ENCODE measurements at regions not wholly inside any gene's neighbourhood (a gene's known extent, or its start where the extent isn't known, plus 50 kb on each side); places are given as distances from the start of the nearest gene placed in this dataset.
"Not testable (repeated sequence)": the region's sequence is repeated elsewhere in the genome, so short reads cannot be mapped to it uniquely, and the experiment has no call there.

GRCh38 chr14:41476526-41476925, 130.2 kb upstream of the LRFN5 start:
- H3K4me3 Mint-ChIP-seq: no peak overlapping the region
- H3K4me1 Mint-ChIP-seq: no peaks in the 10 kb centered on the region
- no peaks in the 10 kb centered on the region for H3K27me3 Mint-ChIP-seq
- no peak for ATAC-seq
- H3K9me3 Mint-ChIP-seq (ENCODE audit: low read depth): no peaks in the 10 kb centered on the region
- DNase-seq: no peak
- CTCF ChIA-PET: no interaction called here
- H3K27ac Mint-ChIP-seq: no peak overlapping the region
- no peaks in the 10 kb centered on the region for H3K36me3 Mint-ChIP-seq

- H3K27me3 Mint-ChIP-seq: no peaks in the 10 kb centered on the region
- no peaks in the 10 kb centered on the region for H3K9me3 Mint-ChIP-seq (ENCODE audit: low read depth)
- no peak overlapping the region for H3K27ac Mint-ChIP-seq
- H3K4me1 Mint-ChIP-seq: no peaks in the 10 kb centered on the region
- ATAC-seq (no peak), DNase-seq (no peak)
- no peak overlapping the region for H3K4me3 Mint-ChIP-seq
- no peaks in the 10 kb centered on the region for H3K36me3 Mint-ChIP-seq
- CTCF ChIA-PET: no interaction called here
Measured at GRCh38 chr14:41461380-41461779, 145.3 kb upstream of the LRFN5 start.

GRCh38 chr14:41457393-41457792, 149.3 kb upstream of the LRFN5 start:
- no peak overlapping the region for H3K27ac Mint-ChIP-seq
- DNase-seq (no peak), ATAC-seq (no peak)
- no peak overlapping the region for H3K4me3 Mint-ChIP-seq
- H3K36me3 Mint-ChIP-seq: no peaks in the 10 kb centered on the region
- CTCF ChIA-PET: no interaction called here
- no peaks in the 10 kb centered on the region for H3K27me3 Mint-ChIP-seq
- no peaks in the 10 kb centered on the region for H3K9me3 Mint-ChIP-seq (ENCODE audit: low read depth)
- H3K4me1 Mint-ChIP-seq: no peaks in the 10 kb centered on the region

- Mint-ChIP-seq H3K27ac (no peak overlapping the region), H3K27me3 (no peaks in the 10 kb centered on the region), H3K4me3 (no peak overlapping the region), H3K4me1 (no peaks in the 10 kb centered on the region), H3K9me3 (ENCODE audit: low read depth) (no peaks in the 10 kb centered on the region), H3K36me3 (no peaks in the 10 kb centered on the region)
- ATAC-seq: no peak
- CTCF ChIA-PET: no interaction called here
- DNase-seq: no peak
Measured at GRCh38 chr14:41449066-41449465, 157.6 kb upstream of the LRFN5 start.

GRCh38 chr14:41446008-41446407, 160.7 kb upstream of the LRFN5 start:
- no peak overlapping the region for H3K27ac Mint-ChIP-seq
- H3K36me3 Mint-ChIP-seq: no peaks in the 10 kb centered on the region
- CTCF ChIA-PET: no interaction called here
- H3K4me3 Mint-ChIP-seq: no peak overlapping the region
- H3K4me1 Mint-ChIP-seq: no peaks in the 10 kb centered on the region
- DNase-seq (no peak), ATAC-seq (no peak)
- no peaks in the 10 kb centered on the region for H3K9me3 Mint-ChIP-seq (ENCODE audit: low read depth)
- H3K27me3 Mint-ChIP-seq: no peaks in the 10 kb centered on the region

- peaks cover 2% of the 10 kb centered on the region for H3K9me3 Mint-ChIP-seq (ENCODE audit: low read depth)
- CTCF ChIA-PET: no interaction called here
- no peaks in the 10 kb centered on the region for H3K36me3 Mint-ChIP-seq
- no peak overlapping the region for H3K27ac Mint-ChIP-seq
- DNase-seq (no peak), ATAC-seq (no peak)
- no peaks in the 10 kb centered on the region for H3K4me1 Mint-ChIP-seq
- H3K4me3 Mint-ChIP-seq: no peak overlapping the region
- H3K27me3 Mint-ChIP-seq: no peaks in the 10 kb centered on the region
Measured at GRCh38 chr14:41423503-41423902, 183.2 kb upstream of the LRFN5 start.

- H3K27ac Mint-ChIP-seq; ATAC-seq; H3K27me3 Mint-ChIP-seq; H3K4me3 Mint-ChIP-seq; H3K36me3 Mint-ChIP-seq; CTCF ChIA-PET; DNase-seq; H3K4me1 Mint-ChIP-seq; H3K9me3 Mint-ChIP-seq (ENCODE audit: low read depth): not testable (repeated sequence)
Measured at GRCh38 chr14:41421308-41421707, 185.4 kb upstream of the LRFN5 start.

- no peaks in the 10 kb centered on the region for H3K9me3 Mint-ChIP-seq (ENCODE audit: low read depth)
- H3K36me3 Mint-ChIP-seq: no peaks in the 10 kb centered on the region
- no peak overlapping the region for H3K4me3 Mint-ChIP-seq
- no peaks in the 10 kb centered on the region for H3K27me3 Mint-ChIP-seq
- H3K27ac Mint-ChIP-seq: no peak overlapping the region
- H3K4me1 Mint-ChIP-seq: no peaks in the 10 kb centered on the region
- CTCF ChIA-PET: no interaction called here
- DNase-seq: no peak
- no peak for ATAC-seq
Measured at GRCh38 chr14:41419709-41420108, 187.0 kb upstream of the LRFN5 start.

GRCh38 chr14:41418851-41419250, 187.8 kb upstream of the LRFN5 start:
- ATAC-seq (no peak), DNase-seq (no peak)
- no peaks in the 10 kb centered on the region for H3K36me3 Mint-ChIP-seq
- H3K27ac Mint-ChIP-seq: no peak overlapping the region
- no peaks in the 10 kb centered on the region for H3K27me3 Mint-ChIP-seq
- no peaks in the 10 kb centered on the region for H3K4me1 Mint-ChIP-seq
- H3K4me3 Mint-ChIP-seq: no peak overlapping the region
- CTCF ChIA-PET: no interaction called here
- no peaks in the 10 kb centered on the region for H3K9me3 Mint-ChIP-seq (ENCODE audit: low read depth)

- Mint-ChIP-seq H3K9me3 (ENCODE audit: low read depth) (no peaks in the 10 kb centered on the region), H3K27ac (no peak overlapping the region), H3K27me3 (no peaks in the 10 kb centered on the region), H3K36me3 (no peaks in the 10 kb centered on the region), H3K4me3 (no peak overlapping the region), H3K4me1 (no peaks in the 10 kb centered on the region)
- no peak for ATAC-seq
- CTCF ChIA-PET: no interaction called here
- no peak for DNase-seq
Measured at GRCh38 chr14:41409806-41410205, 196.9 kb upstream of the LRFN5 start.

- H3K4me3 Mint-ChIP-seq: no peak overlapping the region
- ATAC-seq: no peak
- no peaks in the 10 kb centered on the region for H3K27me3 Mint-ChIP-seq
Measured at GRCh38 chr14:41404126-41404525, 202.6 kb upstream of the LRFN5 start.

GRCh38 chr14:41403360-41403759, 203.3 kb upstream of the LRFN5 start:
- no peak overlapping the region for H3K4me3 Mint-ChIP-seq
- peaks cover 2% of the 10 kb centered on the region for H3K9me3 Mint-ChIP-seq (ENCODE audit: low read depth)
- CTCF ChIA-PET: interaction anchor here (0.8 kb wide), 1 partner anchor 14 kb away, joined by 3 read pairs; no protein-coding TSS in a partner anchor
- H3K27me3 Mint-ChIP-seq: no peaks in the 10 kb centered on the region
- no peak overlapping the region for H3K27ac Mint-ChIP-seq
- H3K4me1 Mint-ChIP-seq: no peaks in the 10 kb centered on the region
- ATAC-seq: no peak
- no peak for DNase-seq
- H3K36me3 Mint-ChIP-seq: no peaks in the 10 kb centered on the region

More at GRCh38 chr14:41404126-41404525, 202.6 kb upstream of the LRFN5 start:
- CTCF ChIA-PET: no interaction called here
- DNase-seq: no peak
- Mint-ChIP-seq H3K27ac (no peak overlapping the region), H3K4me1 (no peaks in the 10 kb centered on the region), H3K36me3 (no peaks in the 10 kb centered on the region), H3K9me3 (ENCODE audit: low read depth) (no peaks in the 10 kb centered on the region)

- Mint-ChIP-seq H3K4me1 (no peaks in the 10 kb centered on the region), H3K27me3 (no peaks in the 10 kb centered on the region), H3K9me3 (ENCODE audit: low read depth) (peaks cover 2% of the 10 kb centered on the region), H3K27ac (no peak overlapping the region), H3K36me3 (no peaks in the 10 kb centered on the region), H3K4me3 (no peak overlapping the region)
- no peak for DNase-seq
- no peak for ATAC-seq
- CTCF ChIA-PET: no interaction called here
Measured at GRCh38 chr14:41397926-41398325, 208.8 kb upstream of the LRFN5 start.

GRCh38 chr14:41393512-41393911, 213.2 kb upstream of the LRFN5 start:
- CTCF ChIA-PET: no interaction called here
- H3K4me1 Mint-ChIP-seq: no peaks in the 10 kb centered on the region
- H3K9me3 Mint-ChIP-seq (ENCODE audit: low read depth): peaks cover 2% of the 10 kb centered on the region
- H3K27ac Mint-ChIP-seq: no peak overlapping the region
- H3K27me3 Mint-ChIP-seq: no peaks in the 10 kb centered on the region
- H3K4me3 Mint-ChIP-seq: no peak overlapping the region
- no peaks in the 10 kb centered on the region for H3K36me3 Mint-ChIP-seq
- DNase-seq (no peak), ATAC-seq (no peak)

- H3K36me3 Mint-ChIP-seq: no peaks in the 10 kb centered on the region
- no peaks in the 10 kb centered on the region for H3K27me3 Mint-ChIP-seq
- no peak overlapping the region for H3K27ac Mint-ChIP-seq
- CTCF ChIA-PET: no interaction called here
- H3K9me3 Mint-ChIP-seq (ENCODE audit: low read depth): peaks cover 2% of the 10 kb centered on the region
- no peaks in the 10 kb centered on the region for H3K4me1 Mint-ChIP-seq
- DNase-seq (no peak), ATAC-seq (no peak)
- no peak overlapping the region for H3K4me3 Mint-ChIP-seq
Measured at GRCh38 chr14:41392226-41392625, 214.4 kb upstream of the LRFN5 start.
